T follicular helper cell (primary cell): ENCODE measurements at regions not wholly inside any gene's neighbourhood (a gene's known extent, or its start where the extent isn't known, plus 50 kb on each side); places are given as distances from the start of the nearest gene placed in this dataset.
"Not testable (repeated sequence)": the region's sequence is repeated elsewhere in the genome, so short reads cannot be mapped to it uniquely, and the experiment has no call there.

ENCODE experiments used
- DNase-seq: peaks from one replicate; pipeline ENCODE4 v3.0.0-alpha.2; 2020; ENCODE audit warnings: low read depth

GRCh38 chr2:41313082-41313481 lies 734.7 kb upstream of the PKDCC start:
- DNase-seq: no peak

- no peak for DNase-seq
Observed at GRCh38 chr2:41314511-41315070, 733.2 kb upstream of the PKDCC start.

- DNase-seq: no peak
Observed at GRCh38 chr2:41319437-41319836, 728.4 kb upstream of the PKDCC start.

GRCh38 chr2:41320491-41320890 lies 727.3 kb upstream of the PKDCC start:
- DNase-seq: no peak

- no peak for DNase-seq
Observed at GRCh38 chr2:41321351-41321750, 726.5 kb upstream of the PKDCC start.

- DNase-seq: no peak
Observed at GRCh38 chr2:41326851-41327250, 721.0 kb upstream of the PKDCC start.

- no peak for DNase-seq
Observed at GRCh38 chr2:41329040-41329439, 718.8 kb upstream of the PKDCC start.

GRCh38 chr2:41334159-41334558 lies 713.7 kb upstream of the PKDCC start:
- DNase-seq: no peak

GRCh38 chr2:41335573-41335972 lies 712.2 kb upstream of the PKDCC start:
- not testable (repeated sequence) for DNase-seq

GRCh38 chr2:41337956-41338355 lies 709.9 kb upstream of the PKDCC start:
- no peak for DNase-seq

GRCh38 chr2:41344529-41344928 lies 703.3 kb upstream of the PKDCC start:
- no peak for DNase-seq

- DNase-seq: no peak
Observed at GRCh38 chr2:41353060-41353459, 694.8 kb upstream of the PKDCC start.

- DNase-seq: no peak
Observed at GRCh38 chr2:41355794-41356193, 692.0 kb upstream of the PKDCC start.

GRCh38 chr2:41364842-41365241 lies 683.0 kb upstream of the PKDCC start:
- no peak for DNase-seq

GRCh38 chr2:41375901-41376300 lies 671.9 kb upstream of the PKDCC start:
- DNase-seq: no peak

- no peak for DNase-seq
Observed at GRCh38 chr2:41377837-41378236, 670.0 kb upstream of the PKDCC start.

- no peak for DNase-seq
Observed at GRCh38 chr2:41378420-41378819, 669.4 kb upstream of the PKDCC start.

GRCh38 chr2:41379496-41380221 lies 668.2 kb upstream of the PKDCC start:
- no peak for DNase-seq

GRCh38 chr2:41381701-41382100 lies 666.1 kb upstream of the PKDCC start:
- DNase-seq: no peak

- DNase-seq: no peak
Observed at GRCh38 chr2:41387519-41387918, 660.3 kb upstream of the PKDCC start.

- DNase-seq: no peak
Observed at GRCh38 chr2:41393621-41394020, 654.2 kb upstream of the PKDCC start.

- no peak for DNase-seq
Observed at GRCh38 chr2:41394541-41394940, 653.3 kb upstream of the PKDCC start.

GRCh38 chr2:41395692-41396091 lies 652.1 kb upstream of the PKDCC start:
- DNase-seq: no peak
